HG03520 (cell line): ENCODE measurements at regions not wholly inside any gene's neighbourhood (a gene's known extent, or its start where the extent isn't known, plus 50 kb on each side); places are given as distances from the start of the nearest gene placed in this dataset.
A peak's percentile ranks its signal among the peaks of the same experiment; 100 is the strongest.
"Not testable (repeated sequence)": the region's sequence is repeated elsewhere in the genome, so short reads cannot be mapped to it uniquely, and the experiment has no call there.

Experiments
- ATAC-seq: cut with Tn5 transposase; IDR thresholded peaks from one replicate; pipeline ENCODE4 v1.9.1; 2021; ENCODE audit warnings: mild to moderate bottlenecking, moderate library complexity; ENCODE audit not compliant: unreplicated experiment

- no peak for ATAC-seq
These were observed 53.7 kb upstream of the OTOGL start for GRCh38 chr12:80045594-80045993.

- ATAC-seq = peak; percentile 48
These were observed 54.7 kb upstream of the OTOGL start for GRCh38 chr12:80044694-80045046.

GRCh38 chr12:80041692-80042091 lies 57.6 kb upstream of the OTOGL start:
- no peak for ATAC-seq

GRCh38 chr12:80041071-80041470 lies 58.3 kb upstream of the OTOGL start:
- ATAC-seq = no peak

- no peak for ATAC-seq
These were observed 59.1 kb upstream of the OTOGL start for GRCh38 chr12:80040075-80040738.

GRCh38 chr12:80038062-80038560 lies 61.2 kb upstream of the OTOGL start:
- no peak for ATAC-seq

- ATAC-seq = no peak
These were observed 65.9 kb upstream of the OTOGL start for GRCh38 chr12:80033448-80033847.

- ATAC-seq = no peak
These were observed 66.4 kb upstream of the OTOGL start for GRCh38 chr12:80032946-80033345.

GRCh38 chr12:80031229-80031628 lies 68.1 kb upstream of the OTOGL start:
- ATAC-seq = no peak

- ATAC-seq = no peak
These were observed 73.7 kb upstream of the OTOGL start for GRCh38 chr12:80025638-80026037.

- ATAC-seq = no peak
These were observed 79.6 kb upstream of the OTOGL start for GRCh38 chr12:80019691-80020090.

GRCh38 chr12:80018119-80018518 lies 81.2 kb upstream of the OTOGL start:
- ATAC-seq = no peak

GRCh38 chr12:80017261-80017870 lies 82.0 kb upstream of the OTOGL start:
- no peak for ATAC-seq

GRCh38 chr12:80016684-80017083 lies 81.8 kb upstream of the PPP1R12A start:
- no peak for ATAC-seq

- ATAC-seq = no peak
These were observed 80.8 kb upstream of the PPP1R12A start for GRCh38 chr12:80015660-80016059.

- ATAC-seq = not testable (repeated sequence)
These were observed 68.8 kb upstream of the PPP1R12A start for GRCh38 chr12:80003744-80004143.

- no peak for ATAC-seq
These were observed 66.7 kb upstream of the PPP1R12A start for GRCh38 chr12:80001562-80001961.

- ATAC-seq = no peak
These were observed 65.9 kb upstream of the PPP1R12A start for GRCh38 chr12:80000831-80001230.

GRCh38 chr12:79998554-79998953 lies 63.7 kb upstream of the PPP1R12A start:
- no peak for ATAC-seq

- peak; percentile 100 for ATAC-seq
These were observed 62.3 kb upstream of the PPP1R12A start for GRCh38 chr12:79997096-79997791.

GRCh38 chr12:79995385-79996084 lies 60.6 kb upstream of the PPP1R12A start:
- ATAC-seq = not testable (repeated sequence)
